PFSK-1 (cell line): ENCODE measurements at regions not wholly inside any gene's neighbourhood (a gene's known extent, or its start where the extent isn't known, plus 50 kb on each side); places are given as distances from the start of the nearest gene placed in this dataset.

Source experiments
- FOXP2 ChIP-seq: optimal IDR thresholded peaks from 2 replicates; pipeline ENCODE3; 2011; ENCODE audit warnings: borderline replicate concordance, control low read depth, inconsistent platforms; ENCODE audit not compliant: insufficient read depth; ENCODE audit errors: extremely low read length, extremely low read depth
- POLR2AphosphoS5 ChIP-seq: IDR thresholded peaks from 2 replicates; pipeline ENCODE4 v1.6.1; 2012; ENCODE audit warnings: low read depth, mild to moderate bottlenecking, control low read depth, low read length, moderate library complexity
- REST ChIP-seq, 2 experiments: IDR thresholded peaks; 2 replicates each; pipeline versions ENCODE4 v1.6.1 to v1.8.0; 2011 to 2012; ENCODE audit warnings: low read depth in 2 of 2, low read length in 2 of 2, control low read depth in 1 of 2, inconsistent platforms in 1 of 2, mild to moderate bottlenecking in 1 of 2, moderate library complexity in 1 of 2; ENCODE audit not compliant: insufficient read depth in 1 of 2
- SIN3A ChIP-seq: IDR thresholded peaks from 2 replicates; pipeline ENCODE4 v1.6.1; 2012; ENCODE audit warnings: mild to moderate bottlenecking, low read length, moderate library complexity, borderline replicate concordance; ENCODE audit not compliant: insufficient read depth
- TAF1 ChIP-seq: IDR thresholded peaks from 2 replicates; pipeline ENCODE4 v1.6.1; 2012; ENCODE audit warnings: low read length, control low read depth, borderline replicate concordance; ENCODE audit not compliant: insufficient read depth

GRCh38 chr2:219758907-219759680 is 131.7 kb downstream of the SLC4A3 start:
- TF ChIP-seq POLR2AphosphoS5 = no peak
- TF ChIP-seq TAF1 = no peak
- TF ChIP-seq FOXP2 = no peak
- no peak for TF ChIP-seq SIN3A
- no peak for TF ChIP-seq REST (IDR thresholded peaks at IDR 0.05; ENCODE audit: insufficient read depth in 1 of 2, low read depth in 2 of 2, low read length in 2 of 2)

GRCh38 chr2:219759801-219760200 is 132.4 kb downstream of the SLC4A3 start:
- TF ChIP-seq SIN3A (no peak), REST (IDR thresholded peaks at IDR 0.05; ENCODE audit: insufficient read depth in 1 of 2, low read depth in 2 of 2, low read length in 2 of 2) (no peak), FOXP2 (no peak), POLR2AphosphoS5 (no peak), TAF1 (no peak)

- no peak for TF ChIP-seq FOXP2
- no peak for TF ChIP-seq POLR2AphosphoS5
- TF ChIP-seq SIN3A = no peak
- no peak for TF ChIP-seq REST (IDR thresholded peaks at IDR 0.05; ENCODE audit: insufficient read depth in 1 of 2, low read depth in 2 of 2, low read length in 2 of 2)
- no peak for TF ChIP-seq TAF1
These were observed 137.9 kb downstream of the SLC4A3 start for GRCh38 chr2:219765231-219765911.

- TF ChIP-seq TAF1 (no peak), POLR2AphosphoS5 (no peak), REST (IDR thresholded peaks at IDR 0.05; ENCODE audit: insufficient read depth in 1 of 2, low read depth in 2 of 2, low read length in 2 of 2) (no peak), SIN3A (no peak), FOXP2 (no peak)
These were observed 139.2 kb downstream of the SLC4A3 start for GRCh38 chr2:219766658-219767057.
